PC-9 (cell line): ENCODE measurements at regions not wholly inside any gene's neighbourhood (a gene's known extent, or its start where the extent isn't known, plus 50 kb on each side); places are given as distances from the start of the nearest gene placed in this dataset.

Experiments used
- EZH2 ChIP-seq: fragments of 200-600 bp; sonication (generic); IDR thresholded peaks from 2 replicates; pipeline ENCODE4 v1.8.0; 2017; ENCODE audit warnings: antibody characterized with exemption, low read depth
- TF ChIP-seq, protein P1 (sequence below): fragments of 200-600 bp; sonication (generic); conservative IDR thresholded peaks from 2 replicates; pipeline ENCODE4 v1.6.1; 2017; ENCODE audit warnings: mixed run types, antibody characterized with exemption, mild to moderate bottlenecking, moderate library complexity

GRCh38 chr3:137165117-137165806 lies 207.5 kb downstream of the IL20RB start:
- TF ChIP-seq, protein P1, sequence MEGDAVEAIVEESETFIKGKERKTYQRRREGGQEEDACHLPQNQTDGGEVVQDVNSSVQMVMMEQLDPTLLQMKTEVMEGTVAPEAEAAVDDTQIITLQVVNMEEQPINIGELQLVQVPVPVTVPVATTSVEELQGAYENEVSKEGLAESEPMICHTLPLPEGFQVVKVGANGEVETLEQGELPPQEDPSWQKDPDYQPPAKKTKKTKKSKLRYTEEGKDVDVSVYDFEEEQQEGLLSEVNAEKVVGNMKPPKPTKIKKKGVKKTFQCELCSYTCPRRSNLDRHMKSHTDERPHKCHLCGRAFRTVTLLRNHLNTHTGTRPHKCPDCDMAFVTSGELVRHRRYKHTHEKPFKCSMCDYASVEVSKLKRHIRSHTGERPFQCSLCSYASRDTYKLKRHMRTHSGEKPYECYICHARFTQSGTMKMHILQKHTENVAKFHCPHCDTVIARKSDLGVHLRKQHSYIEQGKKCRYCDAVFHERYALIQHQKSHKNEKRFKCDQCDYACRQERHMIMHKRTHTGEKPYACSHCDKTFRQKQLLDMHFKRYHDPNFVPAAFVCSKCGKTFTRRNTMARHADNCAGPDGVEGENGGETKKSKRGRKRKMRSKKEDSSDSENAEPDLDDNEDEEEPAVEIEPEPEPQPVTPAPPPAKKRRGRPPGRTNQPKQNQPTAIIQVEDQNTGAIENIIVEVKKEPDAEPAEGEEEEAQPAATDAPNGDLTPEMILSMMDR = no peak
- TF ChIP-seq EZH2 = no peak
